ENCODE measurements at regions not wholly inside any gene's neighbourhood (a gene's known extent, or its start where the extent isn't known, plus 50 kb on each side); places are given as distances from the start of the nearest gene placed in this dataset.

GRCh38 chr10:16120563-16120962 is 260.3 kb upstream of the MINDY3 start:
- DNase-seq: no peak
- no peak overlapping the region for H3K4me3 ChIP-seq
- no peaks in the 10 kb centered on the region for H3K4me1 ChIP-seq (replicated peaks in 1 of 2)
- no peaks in the 10 kb centered on the region for H3K9me3 ChIP-seq (replicated peaks in 1 of 3)
- TF ChIP-seq POLR2A (IDR thresholded peaks at IDR 0.05) (no peak), CTCF (IDR thresholded peaks at IDR 0.05) (no peak)
- WGBS, 4 donors: 73 to 89% (median 80%) methylated on average over 3 of the region's 3 CpGs
- H3K27ac ChIP-seq: no peak overlapping the region
- H3K27me3 ChIP-seq: no peaks in the 10 kb centered on the region
- H3K36me3 ChIP-seq (replicated peaks in 1 of 2): no peaks in the 10 kb centered on the region
- intact Hi-C loops (cut with DNase I): no loop called here

- no peak overlapping the region for H3K4me3 ChIP-seq
- TF ChIP-seq CTCF (IDR thresholded peaks at IDR 0.05) (no peak), POLR2A (IDR thresholded peaks at IDR 0.05) (no peak)
- H3K4me1 ChIP-seq (replicated peaks in 1 of 2): no peaks in the 10 kb centered on the region
- H3K9me3 ChIP-seq (replicated peaks in 1 of 3): no peaks in the 10 kb centered on the region
- H3K27ac ChIP-seq: no peak overlapping the region
- no peak for DNase-seq
- intact Hi-C loops (cut with DNase I): no loop called here
- H3K36me3 ChIP-seq (replicated peaks in 1 of 2): no peaks in the 10 kb centered on the region
- H3K27me3 ChIP-seq: no peaks in the 10 kb centered on the region
- 67 to 91% (median 73%) methylated on average over 2 of the region's 2 CpGs for WGBS, 4 donors
Observed at GRCh38 chr10:16141499-16141898, 281.2 kb upstream of the MINDY3 start.

- TF ChIP-seq CTCF (IDR thresholded peaks at IDR 0.05): no peak
- TF ChIP-seq POLR2A (IDR thresholded peaks at IDR 0.05): no peak
- DNase-seq: no peak
- Histone ChIP-seq H3K36me3 (replicated peaks in 1 of 2) (no peaks in the 10 kb centered on the region), H3K4me3 (no peak overlapping the region), H3K27me3 (no peaks in the 10 kb centered on the region), H3K9me3 (replicated peaks in 1 of 3) (no peaks in the 10 kb centered on the region), H3K27ac (no peak overlapping the region), H3K4me1 (replicated peaks in 1 of 2) (no peaks in the 10 kb centered on the region)
- 82 to 87% (median 85%) methylated on average over 5 of the region's 5 CpGs for WGBS, 4 donors
- intact Hi-C loops (cut with DNase I): no loop called here
Observed at GRCh38 chr10:16146993-16147392, 286.7 kb upstream of the MINDY3 start.

GRCh38 chr10:16155834-16156233 is 281.0 kb upstream of the PTER start:
- 7 to 36% (median 31%) methylated on average over 1 of the region's 1 CpG for WGBS, 4 donors

More at GRCh38 chr10:16155834-16156233, 281.0 kb upstream of the PTER start:
- intact Hi-C loops (cut with DNase I): no loop called here
- H3K9me3 ChIP-seq (replicated peaks in 1 of 3): no peaks in the 10 kb centered on the region
- H3K27ac ChIP-seq: no peak overlapping the region
- no peaks in the 10 kb centered on the region for H3K4me1 ChIP-seq (replicated peaks in 1 of 2)
- DNase-seq: no peak
- TF ChIP-seq POLR2A (IDR thresholded peaks at IDR 0.05): no peak
- no peak for TF ChIP-seq CTCF (IDR thresholded peaks at IDR 0.05)
- no peaks in the 10 kb centered on the region for H3K36me3 ChIP-seq (replicated peaks in 1 of 2)
- no peak overlapping the region for H3K4me3 ChIP-seq
- no peaks in the 10 kb centered on the region for H3K27me3 ChIP-seq
